H9 (cell line): ENCODE measurements at regions not wholly inside any gene's neighbourhood (a gene's known extent, or its start where the extent isn't known, plus 50 kb on each side); places are given as distances from the start of the nearest gene placed in this dataset.

Source experiments
- DNase-seq: peaks from one replicate; pipeline ENCODE4 v3.0.0-alpha.2; 2017
- H2AFZ ChIP-seq: one replicate; pipeline ENCODE4 v1.6.1; 2013; ENCODE audit warnings: mild to moderate bottlenecking, low read length, control low read depth, moderate library complexity
- H2AK5ac ChIP-seq: 2 replicates; pipeline ENCODE4 v1.6.1; 2013; ENCODE audit warnings: low read length, control low read depth, mixed read lengths; ENCODE audit not compliant: insufficient read length
- H2BK120ac ChIP-seq: one replicate; pipeline ENCODE4 v1.6.1; 2013; ENCODE audit warnings: low read depth, mild to moderate bottlenecking, low read length, control low read depth, inconsistent platforms; ENCODE audit not compliant: poor library complexity, severe bottlenecking
- H2BK12ac ChIP-seq: 2 replicates; pipeline ENCODE4 v1.6.1; 2013; ENCODE audit warnings: low read length, control low read depth, mixed read lengths, low read depth; ENCODE audit not compliant: insufficient read length
- H2BK15ac ChIP-seq: 2 replicates; pipeline ENCODE4 v1.6.1; 2013; ENCODE audit warnings: low read depth, low read length, control low read depth
- H2BK20ac ChIP-seq: one replicate; pipeline ENCODE4 v1.6.1; 2013; ENCODE audit warnings: low read depth, mild to moderate bottlenecking, low read length, control low read depth, inconsistent platforms; ENCODE audit not compliant: poor library complexity, severe bottlenecking
- H2BK5ac ChIP-seq: 2 replicates; pipeline ENCODE4 v1.6.1; 2013; ENCODE audit warnings: low read length, control low read depth, mixed read lengths; ENCODE audit not compliant: insufficient read length
- H3K14ac ChIP-seq: 2 replicates; pipeline ENCODE4 v1.6.1; 2013; ENCODE audit warnings: low read length, control low read depth; ENCODE audit not compliant: insufficient read depth
- H3K18ac ChIP-seq: 2 replicates; pipeline ENCODE4 v1.6.1; 2013; ENCODE audit warnings: low read depth, mild to moderate bottlenecking, mixed read lengths, low read length, control low read depth; ENCODE audit not compliant: insufficient read length
- H3K23ac ChIP-seq: 2 replicates; pipeline ENCODE4 v1.6.1; 2013; ENCODE audit warnings: low read length, control low read depth, mixed read lengths, low read depth; ENCODE audit not compliant: insufficient read length
- H3K23me2 ChIP-seq: 2 replicates; pipeline ENCODE4 v1.6.1; 2013; ENCODE audit warnings: low read depth, mild to moderate bottlenecking, mixed read lengths, low read length, control low read depth; ENCODE audit not compliant: insufficient read length, poor library complexity, severe bottlenecking
- H3K27ac ChIP-seq: 2 replicates; pipeline ENCODE4 v1.5.1; 2013; ENCODE audit warnings: low read length, control low read depth, mixed read lengths, low read depth; ENCODE audit not compliant: insufficient read length
- H3K27me3 ChIP-seq: 2 replicates; pipeline ENCODE4 v1.6.1; 2013; ENCODE audit warnings: low read length, control low read depth, inconsistent platforms; ENCODE audit not compliant: insufficient read depth
- H3K4ac ChIP-seq: 2 replicates; pipeline ENCODE4 v1.6.1; 2013; ENCODE audit warnings: low read depth, mild to moderate bottlenecking, control low read depth, inconsistent platforms, low read length, moderate library complexity
- H3K4me1 ChIP-seq: 2 replicates; pipeline ENCODE4 v1.6.1; 2013; ENCODE audit warnings: low read length, control low read depth, inconsistent platforms; ENCODE audit not compliant: insufficient read depth
- H3K4me2 ChIP-seq: 2 replicates; pipeline ENCODE4 v1.6.1; 2013; ENCODE audit warnings: low read length, control low read depth, mixed read lengths; ENCODE audit not compliant: insufficient read length, insufficient read depth
- H3K56ac ChIP-seq: 2 replicates; pipeline ENCODE4 v1.6.1; 2013; ENCODE audit warnings: low read depth, mild to moderate bottlenecking, mixed read lengths, low read length, control low read depth; ENCODE audit not compliant: insufficient read length
- H3K79me1 ChIP-seq: 2 replicates; pipeline ENCODE4 v1.6.1; 2013; ENCODE audit warnings: low read depth, mild to moderate bottlenecking, moderate library complexity, low read length, control low read depth, inconsistent platforms; ENCODE audit not compliant: insufficient read depth, poor library complexity, severe bottlenecking
- H3K79me2 ChIP-seq: 2 replicates; pipeline ENCODE4 v1.6.1; 2013; ENCODE audit warnings: low read length, control low read depth, inconsistent platforms; ENCODE audit not compliant: insufficient read depth
- H3K9ac ChIP-seq: 2 replicates; pipeline ENCODE4 v1.6.1; 2013; ENCODE audit warnings: low read length, control low read depth, mixed read lengths; ENCODE audit not compliant: insufficient read length; ENCODE audit errors: extremely low read depth
- H3K9me3 ChIP-seq: one replicate; pipeline ENCODE4 v1.6.1; 2013; ENCODE audit warnings: low read depth, low read length, inconsistent platforms; ENCODE audit not compliant: control insufficient read depth
- H3T11ph ChIP-seq: one replicate; pipeline ENCODE4 v1.6.1; 2013; ENCODE audit warnings: mild to moderate bottlenecking, low read length, control low read depth, inconsistent platforms
- H4K20me1 ChIP-seq: one replicate; pipeline ENCODE4 v1.6.1; 2013; ENCODE audit not compliant: control insufficient read depth, insufficient read length, insufficient read depth
- H4K5ac ChIP-seq: 2 replicates; pipeline ENCODE4 v1.6.1; 2013; ENCODE audit warnings: low read depth, mild to moderate bottlenecking, mixed read lengths, low read length, control low read depth; ENCODE audit not compliant: insufficient read length
- H4K8ac ChIP-seq: replicated peaks from 2 replicates; pipeline ENCODE4 v1.6.1; 2013; ENCODE audit warnings: low read length, control low read depth, mixed read lengths, low read depth; ENCODE audit not compliant: insufficient read length
- H4K91ac ChIP-seq: 2 replicates; pipeline ENCODE4 v1.6.1; 2013; ENCODE audit warnings: low read depth, mild to moderate bottlenecking, moderate library complexity, mixed read lengths, low read length, control low read depth; ENCODE audit not compliant: insufficient read length
- H3K27ac Mint-ChIP-seq, 3 experiments: 2 replicates in 2 of 3; 3 replicates in 1 of 3; pipeline ENCODE4 v1.8.0; 2020 to 2021; ENCODE audit warnings: mixed read lengths in 3 of 3, mild to moderate bottlenecking in 1 of 3, moderate library complexity in 1 of 3
- H3K27me3 Mint-ChIP-seq: 2 replicates; pipeline ENCODE4 v1.8.0; 2021; ENCODE audit warnings: low read depth, mild to moderate bottlenecking, moderate library complexity, mixed read lengths
- H3K36me3 Mint-ChIP-seq, 3 experiments: 2 replicates in 2 of 3; 3 replicates in 1 of 3; pipeline ENCODE4 v1.8.0; 2020 to 2021; ENCODE audit warnings: low read depth in 3 of 3, mixed read lengths in 3 of 3; ENCODE audit not compliant: insufficient read depth in 1 of 3
- H3K4me1 Mint-ChIP-seq, 2 experiments: 2 replicates each; pipeline ENCODE4 v1.8.0; 2020; ENCODE audit warnings: mixed read lengths in 2 of 2
- H3K4me3 Mint-ChIP-seq, 2 experiments: 2 replicates in 1 of 2; 3 replicates in 1 of 2; pipeline ENCODE4 v1.8.0; 2020 to 2021; ENCODE audit warnings: mild to moderate bottlenecking in 2 of 2, mixed read lengths in 2 of 2, moderate library complexity in 1 of 2
- H3K9me3 Mint-ChIP-seq, 2 experiments: 2 replicates in 1 of 2; 3 replicates in 1 of 2; pipeline ENCODE4 v1.8.0; 2020; ENCODE audit warnings: mild to moderate bottlenecking in 2 of 2, mixed read lengths in 2 of 2, moderate library complexity in 1 of 2
- WGBS: extraction: QIAGEN DNeasy Blood & Tissue Kit; methylation state at CpG from one replicate; pipeline ENCODE4 v1.1.7; 2013; ENCODE audit warnings: missing lambda C conversion rate, low lambda C conversion rate, mixed read lengths; ENCODE audit not compliant: insufficient read length; ENCODE audit errors: extremely low coverage; 5-methylcytosine and 5-hydroxymethylcytosine counted together
- TF ChIP-seq, protein P1 (sequence below): fragments of 200-600 bp; sonication (generic); conservative IDR thresholded peaks from 3 replicates; pipeline ENCODE4 v1.8.0; 2021; ENCODE audit warnings: antibody characterized with exemption, mild to moderate bottlenecking

DNA sequence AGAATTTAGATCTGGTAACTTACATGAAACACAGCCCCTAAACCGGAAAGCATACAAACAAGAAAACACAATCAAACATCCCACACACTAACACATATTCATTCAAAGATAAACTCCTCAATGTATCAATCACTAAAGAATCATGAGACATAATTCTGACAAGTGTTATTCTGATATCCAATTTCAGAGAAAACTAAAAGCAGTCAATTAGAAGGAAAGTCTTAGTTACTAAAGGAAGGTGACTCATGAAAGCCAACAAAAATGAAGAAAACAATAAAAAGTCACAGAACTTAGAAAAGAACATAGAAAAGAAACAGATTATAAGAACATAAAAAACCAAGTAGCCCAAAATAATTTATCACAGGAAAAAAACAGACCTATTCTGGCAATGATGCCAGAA lies 57.2 kb downstream of the ZZZ3 start:
- no peak overlapping the region for H2BK120ac ChIP-seq
- H3K27me3 ChIP-seq = no peaks in the 10 kb centered on the region
- H3K79me2 ChIP-seq = no peaks in the 10 kb centered on the region
- no peak overlapping the region for H2BK20ac ChIP-seq
- no peak overlapping the region for H4K5ac ChIP-seq
- H3K18ac ChIP-seq = no peak overlapping the region
- no peak overlapping the region for H3K4me2 ChIP-seq
- H4K91ac ChIP-seq = no peak overlapping the region
- Mint-ChIP-seq H3K9me3 (peaks cover 6 to 11% of the 10 kb centered on the region in 2 experiments; a peak in 4 of 5 replicates), H3K36me3 (peaks cover 31 to 46% (median 43%) of the 10 kb centered on the region in 3 experiments), H3K4me3 (no peak overlapping the region), H3K27me3 (no peaks in the 10 kb centered on the region), H3K27ac (no peak overlapping the region), H3K4me1 (no peaks in the 10 kb centered on the region)
- H3K23me2 ChIP-seq = no peaks in the 10 kb centered on the region
- H3K27ac ChIP-seq = no peak overlapping the region
- H2BK5ac ChIP-seq = no peak overlapping the region
- no peak overlapping the region for H2AFZ ChIP-seq
- H2AK5ac ChIP-seq = no peak overlapping the region
- H3K79me1 ChIP-seq = no peaks in the 10 kb centered on the region
- no CpG with 5 or more reads among the region's 1 CpG for WGBS
- TF ChIP-seq, protein P1, sequence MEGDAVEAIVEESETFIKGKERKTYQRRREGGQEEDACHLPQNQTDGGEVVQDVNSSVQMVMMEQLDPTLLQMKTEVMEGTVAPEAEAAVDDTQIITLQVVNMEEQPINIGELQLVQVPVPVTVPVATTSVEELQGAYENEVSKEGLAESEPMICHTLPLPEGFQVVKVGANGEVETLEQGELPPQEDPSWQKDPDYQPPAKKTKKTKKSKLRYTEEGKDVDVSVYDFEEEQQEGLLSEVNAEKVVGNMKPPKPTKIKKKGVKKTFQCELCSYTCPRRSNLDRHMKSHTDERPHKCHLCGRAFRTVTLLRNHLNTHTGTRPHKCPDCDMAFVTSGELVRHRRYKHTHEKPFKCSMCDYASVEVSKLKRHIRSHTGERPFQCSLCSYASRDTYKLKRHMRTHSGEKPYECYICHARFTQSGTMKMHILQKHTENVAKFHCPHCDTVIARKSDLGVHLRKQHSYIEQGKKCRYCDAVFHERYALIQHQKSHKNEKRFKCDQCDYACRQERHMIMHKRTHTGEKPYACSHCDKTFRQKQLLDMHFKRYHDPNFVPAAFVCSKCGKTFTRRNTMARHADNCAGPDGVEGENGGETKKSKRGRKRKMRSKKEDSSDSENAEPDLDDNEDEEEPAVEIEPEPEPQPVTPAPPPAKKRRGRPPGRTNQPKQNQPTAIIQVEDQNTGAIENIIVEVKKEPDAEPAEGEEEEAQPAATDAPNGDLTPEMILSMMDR = no peak
- no peak overlapping the region for H2BK12ac ChIP-seq
- no peak overlapping the region for H3K14ac ChIP-seq
- no peak overlapping the region for H3K56ac ChIP-seq
- no peak overlapping the region for H2BK15ac ChIP-seq
- H3K9ac ChIP-seq = no peak overlapping the region
- H4K20me1 ChIP-seq = no peaks in the 10 kb centered on the region
- DNase-seq = no peak
- H3T11ph ChIP-seq = no peak overlapping the region
- H4K8ac ChIP-seq = no peak overlapping the region
- no peaks in the 10 kb centered on the region for H3K9me3 ChIP-seq
- no peak overlapping the region for H3K23ac ChIP-seq
- no peaks in the 10 kb centered on the region for H3K4me1 ChIP-seq
- no peak overlapping the region for H3K4ac ChIP-seq
